K562 (cell line): ENCODE measurements at regions not wholly inside any gene's neighbourhood (a gene's known extent, or its start where the extent isn't known, plus 50 kb on each side); places are given as distances from the start of the nearest gene placed in this dataset.

Experiments
- ATAC-seq: fragments of 200-7000 bp; cut with Tn5 transposase; 3 replicates; pipeline ENCODE4 v1.9.1; 2020; ENCODE audit warnings: moderate library complexity
- BruUV-seq: library from RNA; stranded (reverse); fragments of 400-500 nt; replicated peaks from 2 replicates; lab custom pipeline; 2021; lab: Mats Ljungman, UMichigan
- CTCF ChIA-PET: fragments of 300-600 bp; formaldehyde crosslinking; extraction: SDS; loops from one replicate; lab custom pipeline; 2021; ENCODE audit warnings: low intra/inter-chr PET ratio; lab: Yijun Ruan, JAX
- POLR2A ChIA-PET: fragments of 300-600, 350-650 bp; sonication (Branson Sonifier 250); formaldehyde crosslinking; extraction: SDS; loops from one replicate; lab custom pipeline; 2021; ENCODE audit warnings: antibody characterized with exemption, inconsistent platforms; lab: Yijun Ruan, JAX
- DNase-seq, 4 experiments: peaks; one replicate each; pipeline versions ENCODE4 v3.0.0 to v3.0.0-alpha.2; 2011 to 2018; ENCODE audit warnings: low spot score in 3 of 4, mixed read lengths in 3 of 4; ENCODE audit errors: extremely low read depth in 1 of 4
- FAIRE-seq: peaks from 2 replicates; lab custom pipeline; 2011; peaks lifted over from hg19 to GRCh38; lab: Jason Lieb, UNC
- H2AFZ ChIP-seq: 2 replicates; pipeline ENCODE4 v1.6.0; 2011; ENCODE audit warnings: low read depth, low read length, control low read depth, inconsistent platforms
- H3K27ac ChIP-seq: fragments of 200-600 bp; 3 replicates; pipeline ENCODE4 v1.8.0; 2011; ENCODE audit warnings: low read depth, mild to moderate bottlenecking, control low read depth, inconsistent platforms, low read length, moderate library complexity, mixed read lengths; ENCODE audit errors: extremely low read depth
- H3K27me3 ChIP-seq, 2 experiments: fragments of 300-600 bp in 1 of 2; 2 replicates in 1 of 2; 3 replicates in 1 of 2; pipeline versions ENCODE4 v1.6.0 to v1.8.0; 2011; ENCODE audit warnings: inconsistent platforms in 2 of 2, low read length in 2 of 2, mild to moderate bottlenecking in 1 of 2, mixed read lengths in 1 of 2, moderate library complexity in 1 of 2; ENCODE audit not compliant: control insufficient read depth in 2 of 2, insufficient read depth in 2 of 2
- H3K36me3 ChIP-seq: fragments of 300-600 bp; 3 replicates; pipeline ENCODE4 v1.8.0; 2011; ENCODE audit warnings: mild to moderate bottlenecking, low read length, inconsistent platforms; ENCODE audit not compliant: control insufficient read depth, insufficient read depth
- H3K4me1 ChIP-seq, 2 experiments: fragments of 200-600 bp in 1 of 2; replicated peaks in 1 of 2; 2 replicates in 1 of 2; 3 replicates in 1 of 2; pipeline versions ENCODE4 v1.5.1 to v1.8.0; 2011; ENCODE audit warnings: inconsistent platforms in 2 of 2, low read length in 2 of 2, mild to moderate bottlenecking in 1 of 2, mixed read lengths in 1 of 2, moderate library complexity in 1 of 2; ENCODE audit not compliant: control insufficient read depth in 2 of 2, insufficient read depth in 2 of 2
- H3K4me2 ChIP-seq: 2 replicates; pipeline ENCODE4 v1.6.1; 2011; ENCODE audit warnings: low read length, control low read depth, inconsistent platforms, mixed read lengths; ENCODE audit not compliant: insufficient read depth
- H3K4me3 ChIP-seq: fragments of 200-600 bp; sonication (generic), shearing (Covaris generic); 2 replicates; pipeline ENCODE4 v1.5.1; 2016; ENCODE audit warnings: control low read depth, inconsistent platforms
- H3K79me2 ChIP-seq: fragments of 200-600 bp; 3 replicates; pipeline ENCODE4 v1.8.0; 2011; ENCODE audit warnings: low read length, inconsistent platforms; ENCODE audit not compliant: control insufficient read depth, insufficient read depth
- H3K9ac ChIP-seq, 2 experiments: 2 replicates each; pipeline versions ENCODE4 v1.6.0 to v1.6.1; 2011; ENCODE audit warnings: low read depth in 2 of 2, low read length in 2 of 2, control low read depth in 1 of 2, inconsistent platforms in 1 of 2, mild to moderate bottlenecking in 1 of 2, mixed read lengths in 1 of 2; ENCODE audit not compliant: insufficient read depth in 1 of 2
- H3K9me1 ChIP-seq: one replicate; pipeline ENCODE4 v1.6.0; 2011; ENCODE audit warnings: inconsistent platforms, mild to moderate bottlenecking, low read length, moderate library complexity; ENCODE audit not compliant: control insufficient read depth, insufficient read depth
- H3K9me3 ChIP-seq: replicated peaks from 2 replicates; pipeline ENCODE4 v1.5.1; 2011; ENCODE audit warnings: low read depth, low read length, inconsistent platforms; ENCODE audit not compliant: control insufficient read depth, insufficient read depth
- H4K20me1 ChIP-seq: replicated peaks from 2 replicates; pipeline ENCODE4 v1.6.1; 2011; ENCODE audit warnings: low read length, inconsistent platforms, mixed read lengths; ENCODE audit not compliant: control insufficient read depth, insufficient read depth
- CBFA2T3 ChIP-seq: fragments of 450-650 bp; IDR thresholded peaks from 2 replicates; pipeline ENCODE4 v1.6.1; 2017
- CBX1 ChIP-seq: sonication (generic); IDR thresholded peaks from 2 replicates; pipeline ENCODE4 v1.6.1; 2016; ENCODE audit warnings: antibody characterized with exemption, low read depth, mild to moderate bottlenecking
- CSDE1 ChIP-seq, 2 experiments: fragments of 450-650 bp; IDR thresholded peaks; 2 replicates each; pipeline ENCODE4 v1.6.1; 2016; ENCODE audit warnings: mild to moderate bottlenecking in 1 of 2
- EHMT2 ChIP-seq: fragments of 450-650 bp; IDR thresholded peaks from 2 replicates; pipeline ENCODE4 v1.6.1; 2018; ENCODE audit warnings: antibody characterized with exemption
- EP300 ChIP-seq: IDR thresholded peaks from 2 replicates; pipeline ENCODE4 v1.6.1; 2012; ENCODE audit warnings: low read length, improper control_type of control experiment
- FIP1L1 ChIP-seq: fragments of 200-400 bp; formaldehyde crosslinking; IDR thresholded peaks from 2 replicates; pipeline ENCODE4 v1.6.1; 2018; ENCODE audit warnings: mild to moderate bottlenecking, low read depth, low read length; ENCODE audit not compliant: poor library complexity, severe bottlenecking
- ILK ChIP-seq: fragments of 450-650 bp; IDR thresholded peaks from 2 replicates; pipeline ENCODE4 v1.6.1; 2016; ENCODE audit warnings: missing genetic modification characterization, low read depth, mild to moderate bottlenecking, missing compliant biosample characterization, moderate library complexity, borderline replicate concordance
- KLF6 ChIP-seq: fragments of 250-450 bp; sonication (Bioruptor Pico); IDR thresholded peaks from 2 replicates; pipeline ENCODE4 v1.4.0; 2020; ENCODE audit warnings: mild to moderate bottlenecking, moderate library complexity, borderline replicate concordance
- MAFF ChIP-seq: IDR thresholded peaks from 2 replicates; pipeline ENCODE4 v1.6.1; 2012; ENCODE audit warnings: low read length, improper control_type of control experiment
- NCOR1 ChIP-seq: fragments of 450-650 bp; IDR thresholded peaks from 2 replicates; pipeline ENCODE4 v1.6.1; 2016; ENCODE audit warnings: mild to moderate bottlenecking, moderate library complexity
- TARDBP ChIP-seq: fragments of 450-650 bp; IDR thresholded peaks from 2 replicates; pipeline ENCODE4 v1.6.1; 2016
- U2AF1 ChIP-seq: fragments of 200-400 bp; formaldehyde crosslinking; optimal IDR thresholded peaks from 2 replicates; pipeline ENCODE3; 2017; ENCODE audit warnings: mild to moderate bottlenecking, low read depth, low read length, moderate library complexity
- ZNF143 ChIP-seq: sonication (generic); formaldehyde crosslinking; IDR thresholded peaks from 2 replicates; pipeline ENCODE4 v1.9.0; 2022; ENCODE audit warnings: mild to moderate bottlenecking, missing genetic modification reagents
- ZNF354B ChIP-seq: fragments of 250-450 bp; sonication (Bioruptor Pico); IDR thresholded peaks from 2 replicates; pipeline ENCODE4 v1.4.0; 2020
- WGBS: fragments of 100-300 bp; shearing (Covaris generic); methylation state at CpG from one replicate; pipeline ENCODE4 v1.1.6; 2016; ENCODE audit warnings: low coverage, mixed read lengths; ENCODE audit not compliant: insufficient coverage; ENCODE audit errors: missing lambda C conversion rate; 5-methylcytosine and 5-hydroxymethylcytosine counted together
- in situ Hi-C: fragments of 300-500 bp; cut with MboI; formaldehyde crosslinking; loops from 4 replicates; pipeline ENCODE4 v1.15.0; 2018; ENCODE audit warnings: inconsistent platforms, mixed read lengths
- intact Hi-C: fragments of 100-400 bp; cut with micrococcal nuclease; formaldehyde crosslinking; loops from 2 replicates; pipeline ENCODE4 v1.14.2; 2022

- intact Hi-C loops: no loop called here
- no peak overlapping the region for H3K4me2 ChIP-seq
- TF ChIP-seq ZNF354B (CRISPR knock-in tag): no peak
- no peak for TF ChIP-seq KLF6 (CRISPR knock-in tag)
- TF ChIP-seq EP300: no peak
- ATAC-seq (no peak), DNase-seq (no peak), FAIRE-seq (no peak)
- WGBS: 0% methylated on average over 1 of the region's 1 CpG
- H3K9ac ChIP-seq: no peak overlapping the region
- POLR2A ChIA-PET: no interaction called here
- in situ Hi-C loops: no loop called here
- H3K9me3 ChIP-seq: no peaks in the 10 kb centered on the region
- no peak overlapping the region for H2AFZ ChIP-seq
- no peaks in the 10 kb centered on the region for H3K4me1 ChIP-seq
- CTCF ChIA-PET: no interaction called here
- no peaks in the 10 kb centered on the region for H3K36me3 ChIP-seq
- H3K9me1 ChIP-seq: no peaks in the 10 kb centered on the region
- no TSS peak for BruUV-seq
- H4K20me1 ChIP-seq: no peaks in the 10 kb centered on the region
- H3K79me2 ChIP-seq: no peaks in the 10 kb centered on the region
- H3K27me3 ChIP-seq: no peaks in the 10 kb centered on the region
- H3K27ac ChIP-seq: no peak overlapping the region
- H3K4me3 ChIP-seq: no peak overlapping the region
Observed at GRCh38 chr2:5330961-5331360, 361.2 kb upstream of the SOX11 start.

- H4K20me1 ChIP-seq: no peaks in the 10 kb centered on the region
- no peaks in the 10 kb centered on the region for H3K36me3 ChIP-seq
- no peaks in the 10 kb centered on the region for H3K9me1 ChIP-seq
- no peaks in the 10 kb centered on the region for H3K79me2 ChIP-seq
- in situ Hi-C loops: no loop called here
- no peak overlapping the region for H3K27ac ChIP-seq
- no peaks in the 10 kb centered on the region for H3K4me1 ChIP-seq
- no peak for ATAC-seq
- no peak for TF ChIP-seq FIP1L1
- no peak for TF ChIP-seq U2AF1
- TF ChIP-seq CSDE1 (IDR thresholded peaks at IDR 0.05): no peak
- no peak for TF ChIP-seq ILK
- TF ChIP-seq ZNF143: no peak
- TF ChIP-seq NCOR1: no peak
- TF ChIP-seq TARDBP: no peak
- no peak for TF ChIP-seq CBFA2T3
- no peak for TF ChIP-seq EHMT2
- no peak for TF ChIP-seq CBX1
- TF ChIP-seq MAFF: no peak
- TF ChIP-seq, all 486 proteins: peak for 0
- intact Hi-C loops: no loop called here
- no TSS peak for BruUV-seq
- Histone ChIP-seq H3K27me3 (no peaks in the 10 kb centered on the region), H3K4me2 (no peak overlapping the region), H2AFZ (no peak overlapping the region), H3K4me3 (no peak overlapping the region), H3K9ac (no peak overlapping the region), H3K9me3 (no peaks in the 10 kb centered on the region)
- DNase-seq (no peak), FAIRE-seq (no peak)
- ChIA-PET POLR2A (no interaction called here), CTCF (no interaction called here)
- WGBS: 5% methylated on average over 3 of the region's 3 CpGs
Observed at GRCh38 chr2:5332925-5333324, 359.3 kb upstream of the SOX11 start.
